Neural cell (in vitro differentiated cells): ENCODE measurements at regions not wholly inside any gene's neighbourhood (a gene's known extent, or its start where the extent isn't known, plus 50 kb on each side); places are given as distances from the start of the nearest gene placed in this dataset.

Experiments used
- H2AFZ ChIP-seq: fragments of 200-600, 300-800 bp; sonication (generic), shearing (Covaris generic); 2 replicates; pipeline ENCODE4 v1.6.0; 2014; ENCODE audit warnings: low read depth, mild to moderate bottlenecking, antibody characterized with exemption, low read length, moderate library complexity
- H3F3A ChIP-seq: fragments of 200-600 bp; shearing (Covaris generic); 2 replicates; pipeline ENCODE4 v1.6.1; 2016; ENCODE audit warnings: mild to moderate bottlenecking, moderate library complexity, mixed read lengths, antibody characterized with exemption, low read length; ENCODE audit not compliant: insufficient read depth, poor library complexity, severe bottlenecking
- H3K27ac ChIP-seq: fragments of 200-600, 300-800 bp; sonication (generic), shearing (Covaris generic); 2 replicates; pipeline ENCODE4 v1.5.1; 2014; ENCODE audit warnings: mild to moderate bottlenecking, low read length, moderate library complexity
- H3K27me3 ChIP-seq: fragments of 300-800, 200-600 bp; sonication (generic), shearing (Covaris generic); 2 replicates; pipeline ENCODE4 v1.6.0; 2014; ENCODE audit warnings: mild to moderate bottlenecking, low read depth, low read length, moderate library complexity; ENCODE audit not compliant: insufficient read depth
- H3K36me3 ChIP-seq: fragments of 300-800, 200-600 bp; sonication (generic), shearing (Covaris generic); 2 replicates; pipeline ENCODE4 v1.5.1; 2014; ENCODE audit warnings: mild to moderate bottlenecking, antibody characterized with exemption, low read length, moderate library complexity; ENCODE audit not compliant: insufficient read depth
- H3K4me2 ChIP-seq: fragments of 300-800, 200-600 bp; sonication (generic), shearing (Covaris generic); 2 replicates; pipeline ENCODE4 v1.6.0; 2014; ENCODE audit warnings: mild to moderate bottlenecking, low read length
- H3K4me3 ChIP-seq: fragments of 300-800, 200-600 bp; sonication (generic), shearing (Covaris generic); 2 replicates; pipeline ENCODE4 v1.5.1; 2014; ENCODE audit warnings: mild to moderate bottlenecking, low read length, moderate library complexity
- H3K79me2 ChIP-seq: fragments of 200-600 bp; shearing (Covaris generic); replicated peaks from 2 replicates; pipeline ENCODE4 v1.6.0; 2014; ENCODE audit warnings: mild to moderate bottlenecking, low read length, moderate library complexity; ENCODE audit not compliant: insufficient read depth
- H3K9ac ChIP-seq: fragments of 300-800, 200-600 bp; sonication (generic), shearing (Covaris generic); 2 replicates; pipeline ENCODE4 v1.6.1; 2016; ENCODE audit warnings: mild to moderate bottlenecking, low read length, mixed read lengths
- H3K9me2 ChIP-seq: fragments of 200-600 bp; shearing (Covaris generic); 2 replicates; pipeline ENCODE4 v1.6.1; 2016; ENCODE audit warnings: mild to moderate bottlenecking, low read length, mixed read lengths; ENCODE audit not compliant: insufficient read depth
- H3K9me3 ChIP-seq: fragments of 200-600, 300-800 bp; sonication (generic), shearing (Covaris generic); 2 replicates; pipeline ENCODE4 v1.6.1; 2016; ENCODE audit warnings: mild to moderate bottlenecking, mixed run types, low read length, moderate library complexity, mixed read lengths
- H4K20me1 ChIP-seq: fragments of 200-600 bp; shearing (Covaris generic); 2 replicates; pipeline ENCODE4 v1.6.1; 2016; ENCODE audit warnings: mild to moderate bottlenecking, mixed run types; ENCODE audit not compliant: insufficient read depth
- EP300 ChIP-seq: fragments of 450-650 bp; conservative IDR thresholded peaks from 2 replicates; pipeline ENCODE4 v1.6.1; 2014; ENCODE audit warnings: antibody characterized with exemption, mild to moderate bottlenecking, moderate library complexity; ENCODE audit not compliant: poor library complexity, severe bottlenecking
- EZH2 ChIP-seq: fragments of 200-600, 300-800 bp; shearing (Covaris generic), sonication (generic); IDR thresholded peaks from 2 replicates; pipeline ENCODE4 v1.6.1; 2014; ENCODE audit warnings: antibody characterized with exemption, low read length, borderline replicate concordance, mild to moderate bottlenecking; ENCODE audit not compliant: insufficient read depth, poor library complexity, severe bottlenecking
- MXI1 ChIP-seq: fragments of 450-650 bp; conservative IDR thresholded peaks from 2 replicates; pipeline ENCODE4 v1.6.1; 2014; ENCODE audit warnings: antibody characterized with exemption, mild to moderate bottlenecking; ENCODE audit not compliant: poor library complexity, severe bottlenecking
- POLR2AphosphoS5 ChIP-seq: IDR thresholded peaks from 2 replicates; pipeline ENCODE4 v1.6.1; 2012
- RAD21 ChIP-seq: fragments of 450-650 bp; conservative IDR thresholded peaks from 2 replicates; pipeline ENCODE4 v1.6.1; 2014; ENCODE audit warnings: antibody characterized with exemption, mild to moderate bottlenecking, moderate library complexity
- SMC3 ChIP-seq: fragments of 450-650 bp; conservative IDR thresholded peaks from 2 replicates; pipeline ENCODE4 v1.6.1; 2014; ENCODE audit warnings: antibody characterized with exemption, mild to moderate bottlenecking, moderate library complexity; ENCODE audit not compliant: poor library complexity
- TAF1 ChIP-seq: IDR thresholded peaks from 2 replicates; pipeline ENCODE4 v1.6.1; 2012; ENCODE audit warnings: low read depth
- TF ChIP-seq, protein P1 (sequence below): IDR thresholded peaks from 2 replicates; pipeline ENCODE4 v1.6.1; 2012; ENCODE audit warnings: borderline replicate concordance
- TF ChIP-seq, protein P2 (sequence below): fragments of 450-650 bp; IDR thresholded peaks from 2 replicates; pipeline ENCODE4 v1.5.1; 2014; ENCODE audit warnings: antibody characterized with exemption, mild to moderate bottlenecking, moderate library complexity; ENCODE audit not compliant: poor library complexity, severe bottlenecking

DNA sequence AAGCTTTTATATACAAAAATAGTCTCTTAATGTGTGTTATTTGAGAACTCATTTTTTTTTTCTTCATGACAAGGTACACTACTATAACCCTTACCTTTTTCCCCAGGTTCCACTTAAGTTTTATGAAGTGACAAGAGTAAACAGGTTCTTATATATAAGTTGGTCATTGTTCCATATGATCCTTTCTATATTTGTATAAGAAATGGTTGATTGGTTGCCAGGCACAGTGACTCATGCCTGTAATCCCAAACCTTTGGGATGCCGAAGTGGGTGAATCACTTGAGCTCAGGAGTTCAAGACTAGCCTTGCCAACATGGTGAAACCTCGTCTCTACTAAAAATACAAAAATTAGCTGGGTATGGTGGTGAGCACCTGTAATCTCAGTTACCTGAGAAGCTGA lies 108.3 kb downstream of the PCSK1 start:
- no peaks in the 10 kb centered on the region for H3K9me3 ChIP-seq
- no peaks in the 10 kb centered on the region for H4K20me1 ChIP-seq
- H3K36me3 ChIP-seq, result no peaks in the 10 kb centered on the region
- no peaks in the 10 kb centered on the region for H3K27me3 ChIP-seq
- no peaks in the 10 kb centered on the region for H3K9me2 ChIP-seq
- H3K4me2 ChIP-seq, result no peak overlapping the region
- no peaks in the 10 kb centered on the region for H3F3A ChIP-seq
- no peak overlapping the region for H3K9ac ChIP-seq
- H3K27ac ChIP-seq, result no peak overlapping the region
- H3K79me2 ChIP-seq, result no peaks in the 10 kb centered on the region
- no peak overlapping the region for H2AFZ ChIP-seq
- no peak overlapping the region for H3K4me3 ChIP-seq
- TF ChIP-seq SMC3 (no peak), EZH2 (no peak), EP300 (no peak)
- TF ChIP-seq, protein P1, sequence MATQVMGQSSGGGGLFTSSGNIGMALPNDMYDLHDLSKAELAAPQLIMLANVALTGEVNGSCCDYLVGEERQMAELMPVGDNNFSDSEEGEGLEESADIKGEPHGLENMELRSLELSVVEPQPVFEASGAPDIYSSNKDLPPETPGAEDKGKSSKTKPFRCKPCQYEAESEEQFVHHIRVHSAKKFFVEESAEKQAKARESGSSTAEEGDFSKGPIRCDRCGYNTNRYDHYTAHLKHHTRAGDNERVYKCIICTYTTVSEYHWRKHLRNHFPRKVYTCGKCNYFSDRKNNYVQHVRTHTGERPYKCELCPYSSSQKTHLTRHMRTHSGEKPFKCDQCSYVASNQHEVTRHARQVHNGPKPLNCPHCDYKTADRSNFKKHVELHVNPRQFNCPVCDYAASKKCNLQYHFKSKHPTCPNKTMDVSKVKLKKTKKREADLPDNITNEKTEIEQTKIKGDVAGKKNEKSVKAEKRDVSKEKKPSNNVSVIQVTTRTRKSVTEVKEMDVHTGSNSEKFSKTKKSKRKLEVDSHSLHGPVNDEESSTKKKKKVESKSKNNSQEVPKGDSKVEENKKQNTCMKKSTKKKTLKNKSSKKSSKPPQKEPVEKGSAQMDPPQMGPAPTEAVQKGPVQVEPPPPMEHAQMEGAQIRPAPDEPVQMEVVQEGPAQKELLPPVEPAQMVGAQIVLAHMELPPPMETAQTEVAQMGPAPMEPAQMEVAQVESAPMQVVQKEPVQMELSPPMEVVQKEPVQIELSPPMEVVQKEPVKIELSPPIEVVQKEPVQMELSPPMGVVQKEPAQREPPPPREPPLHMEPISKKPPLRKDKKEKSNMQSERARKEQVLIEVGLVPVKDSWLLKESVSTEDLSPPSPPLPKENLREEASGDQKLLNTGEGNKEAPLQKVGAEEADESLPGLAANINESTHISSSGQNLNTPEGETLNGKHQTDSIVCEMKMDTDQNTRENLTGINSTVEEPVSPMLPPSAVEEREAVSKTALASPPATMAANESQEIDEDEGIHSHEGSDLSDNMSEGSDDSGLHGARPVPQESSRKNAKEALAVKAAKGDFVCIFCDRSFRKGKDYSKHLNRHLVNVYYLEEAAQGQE, result no peak
- TF ChIP-seq, protein P2, sequence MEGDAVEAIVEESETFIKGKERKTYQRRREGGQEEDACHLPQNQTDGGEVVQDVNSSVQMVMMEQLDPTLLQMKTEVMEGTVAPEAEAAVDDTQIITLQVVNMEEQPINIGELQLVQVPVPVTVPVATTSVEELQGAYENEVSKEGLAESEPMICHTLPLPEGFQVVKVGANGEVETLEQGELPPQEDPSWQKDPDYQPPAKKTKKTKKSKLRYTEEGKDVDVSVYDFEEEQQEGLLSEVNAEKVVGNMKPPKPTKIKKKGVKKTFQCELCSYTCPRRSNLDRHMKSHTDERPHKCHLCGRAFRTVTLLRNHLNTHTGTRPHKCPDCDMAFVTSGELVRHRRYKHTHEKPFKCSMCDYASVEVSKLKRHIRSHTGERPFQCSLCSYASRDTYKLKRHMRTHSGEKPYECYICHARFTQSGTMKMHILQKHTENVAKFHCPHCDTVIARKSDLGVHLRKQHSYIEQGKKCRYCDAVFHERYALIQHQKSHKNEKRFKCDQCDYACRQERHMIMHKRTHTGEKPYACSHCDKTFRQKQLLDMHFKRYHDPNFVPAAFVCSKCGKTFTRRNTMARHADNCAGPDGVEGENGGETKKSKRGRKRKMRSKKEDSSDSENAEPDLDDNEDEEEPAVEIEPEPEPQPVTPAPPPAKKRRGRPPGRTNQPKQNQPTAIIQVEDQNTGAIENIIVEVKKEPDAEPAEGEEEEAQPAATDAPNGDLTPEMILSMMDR, result no peak

DNA sequence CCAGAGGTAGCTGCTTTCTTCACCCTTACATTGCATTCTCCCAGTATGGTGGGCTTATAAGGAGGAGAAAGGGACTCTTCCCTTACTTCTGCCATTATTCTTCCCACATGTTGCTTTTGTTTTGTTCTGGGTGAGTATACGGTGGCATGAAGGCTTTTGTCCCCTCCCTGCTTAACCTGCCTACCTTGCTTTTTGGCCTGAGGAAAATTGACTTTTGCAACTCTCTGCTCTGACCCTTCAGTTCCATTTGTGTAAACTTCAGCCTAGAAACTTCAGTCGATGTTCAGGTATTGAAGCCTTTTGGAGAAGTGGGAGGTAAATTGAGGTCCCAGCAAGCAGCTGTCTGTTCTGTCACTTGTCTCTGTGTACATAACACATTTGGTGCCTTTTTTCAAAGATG lies 110.2 kb downstream of the PCSK1 start:
- H3F3A ChIP-seq, result no peaks in the 10 kb centered on the region
- H3K4me3 ChIP-seq, result no peak overlapping the region
- H4K20me1 ChIP-seq, result no peaks in the 10 kb centered on the region
- H3K27ac ChIP-seq, result no peak overlapping the region
- H2AFZ ChIP-seq, result no peak overlapping the region
- H3K4me2 ChIP-seq, result no peak overlapping the region
- H3K9ac ChIP-seq, result no peak overlapping the region
- H3K27me3 ChIP-seq, result no peaks in the 10 kb centered on the region
- H3K9me2 ChIP-seq, result no peaks in the 10 kb centered on the region
- TF ChIP-seq RAD21, result no peak
- TF ChIP-seq EZH2, result no peak
- no peak for TF ChIP-seq SMC3
- no peak for TF ChIP-seq EP300
- TF ChIP-seq, protein P1, result no peak
- no peak for TF ChIP-seq MXI1
- TF ChIP-seq POLR2AphosphoS5, result no peak
- no peak for TF ChIP-seq TAF1
- TF ChIP-seq, protein P2, result no peak
- H3K9me3 ChIP-seq, result no peaks in the 10 kb centered on the region
- no peaks in the 10 kb centered on the region for H3K36me3 ChIP-seq
- no peaks in the 10 kb centered on the region for H3K79me2 ChIP-seq
